Esophagus muscularis mucosa (tissue), 4 donors: ENCODE measurements at regions not wholly inside any gene's neighbourhood (a gene's known extent, or its start where the extent isn't known, plus 50 kb on each side); places are given as distances from the start of the nearest gene placed in this dataset.
"Not testable (repeated sequence)": the region's sequence is repeated elsewhere in the genome, so short reads cannot be mapped to it uniquely, and the experiment has no call there.

Experiments used
- DNase-seq: peaks from one replicate; pipeline ENCODE4 v3.0.0-alpha.2; 2017; ENCODE audit errors: extremely low spot score
- H3K27ac ChIP-seq, 4 donors: fragments of 200-600 bp; sonication (generic); replicated peaks in 1 of 4; 1 replicate in 3 of 4; 2 replicates in 1 of 4; pipeline ENCODE4 v1.5.1; 2016 to 2019; ENCODE audit warnings: mild to moderate bottlenecking in 1 of 4
- H3K27me3 ChIP-seq, 4 donors: fragments of 200-600 bp; sonication (generic); one replicate each; pipeline versions ENCODE4 v1.5.1 to v1.6.0; 2016 to 2019
- H3K36me3 ChIP-seq, 4 donors: fragments of 200-600 bp; sonication (generic); one replicate each; pipeline ENCODE4 v1.5.1; 2016 to 2019
- H3K4me1 ChIP-seq, 4 donors: fragments of 200-600 bp; sonication (generic); one replicate each; pipeline ENCODE4 v1.5.1; 2016 to 2019
- H3K4me3 ChIP-seq, 4 donors: fragments of 200-600 bp; sonication (generic); 1 replicate in 2 of 4; 2 replicates in 2 of 4; pipeline ENCODE4 v1.5.1; 2016 to 2019; ENCODE audit warnings: mild to moderate bottlenecking in 4 of 4, moderate library complexity in 1 of 4
- H3K9me3 ChIP-seq, 4 donors: fragments of 200-600 bp; sonication (generic); 1 replicate in 3 of 4; 2 replicates in 1 of 4; pipeline ENCODE4 v1.5.1; 2016 to 2019
- CTCF ChIP-seq, 3 experiments: fragments of 200-600 bp in 2 of 3; fragments of 450-650 bp in 1 of 3; sonication (generic) in 2 of 3; IDR thresholded peaks; one replicate each; pipeline ENCODE4 v1.5.1; 2017 to 2019; ENCODE audit warnings: antibody characterized with exemption in 3 of 3, mild to moderate bottlenecking in 2 of 3, moderate library complexity in 1 of 3
- EP300 ChIP-seq: sonication (generic); formaldehyde crosslinking; IDR thresholded peaks from one replicate; pipeline ENCODE4 v1.6.1; 2017; ENCODE audit warnings: antibody characterized with exemption
- POLR2A ChIP-seq: fragments of 450-650 bp; IDR thresholded peaks from one replicate; pipeline ENCODE4 v1.6.1; 2017; ENCODE audit warnings: antibody characterized with exemption, moderate library complexity, mild to moderate bottlenecking, low read depth
- POLR2AphosphoS5 ChIP-seq, 2 donors: sonication (generic); formaldehyde crosslinking; IDR thresholded peaks; one replicate each; pipeline ENCODE4 v1.6.1; 2017; ENCODE audit warnings: antibody characterized with exemption in 2 of 2
- WGBS: methylation state at CpG from one replicate; pipeline ENCODE4 v1.1.5; 2018; 5-methylcytosine and 5-hydroxymethylcytosine counted together
- intact Hi-C: fragments of 100-400 bp; cut with DNase I; formaldehyde crosslinking; loops from one replicate; pipeline ENCODE4 v1.15.1; 2023

GRCh38 chr6:141202626-141203025 is 930.1 kb upstream of the GJE1 start:
- H3K27me3 ChIP-seq: no peaks in the 10 kb centered on the region
- H3K9me3 ChIP-seq: no peaks in the 10 kb centered on the region
- no peak for DNase-seq
- intact Hi-C loops: no loop called here
- TF ChIP-seq CTCF (IDR thresholded peaks at IDR 0.05) (no peak), POLR2AphosphoS5 (IDR thresholded peaks at IDR 0.05) (no peak), EP300 (no peak), POLR2A (no peak)
- H3K4me1 ChIP-seq: peaks cover 0 to 9% (median 4%) of the 10 kb centered on the region in 4 donors
- H3K27ac ChIP-seq: no peak overlapping the region
- no peaks in the 10 kb centered on the region for H3K36me3 ChIP-seq
- H3K4me3 ChIP-seq: no peak overlapping the region
- 96% methylated on average over 4 of the region's 4 CpGs for WGBS

DNA sequence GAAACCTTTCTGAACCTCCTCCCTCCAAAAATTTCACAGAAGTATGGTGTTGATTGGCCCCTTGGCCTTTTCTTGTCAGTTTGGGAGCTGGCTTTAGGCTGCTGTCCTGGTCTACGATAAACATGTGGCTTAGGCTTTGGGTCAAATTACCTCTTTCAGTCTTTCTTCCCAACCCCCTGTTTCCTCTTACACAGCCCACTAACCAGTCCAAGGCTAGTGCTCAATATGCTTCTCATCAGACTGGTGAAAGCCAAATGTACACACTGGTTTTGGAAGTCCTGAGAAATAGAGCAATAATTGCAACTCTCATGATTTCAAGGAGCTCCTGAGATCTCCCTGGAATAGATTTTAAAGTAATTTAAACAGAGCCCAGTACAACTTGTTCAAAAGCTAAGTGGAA is 933.7 kb upstream of the GJE1 start:
- intact Hi-C loops: no loop called here
- no peak overlapping the region for H3K27ac ChIP-seq

DNA sequence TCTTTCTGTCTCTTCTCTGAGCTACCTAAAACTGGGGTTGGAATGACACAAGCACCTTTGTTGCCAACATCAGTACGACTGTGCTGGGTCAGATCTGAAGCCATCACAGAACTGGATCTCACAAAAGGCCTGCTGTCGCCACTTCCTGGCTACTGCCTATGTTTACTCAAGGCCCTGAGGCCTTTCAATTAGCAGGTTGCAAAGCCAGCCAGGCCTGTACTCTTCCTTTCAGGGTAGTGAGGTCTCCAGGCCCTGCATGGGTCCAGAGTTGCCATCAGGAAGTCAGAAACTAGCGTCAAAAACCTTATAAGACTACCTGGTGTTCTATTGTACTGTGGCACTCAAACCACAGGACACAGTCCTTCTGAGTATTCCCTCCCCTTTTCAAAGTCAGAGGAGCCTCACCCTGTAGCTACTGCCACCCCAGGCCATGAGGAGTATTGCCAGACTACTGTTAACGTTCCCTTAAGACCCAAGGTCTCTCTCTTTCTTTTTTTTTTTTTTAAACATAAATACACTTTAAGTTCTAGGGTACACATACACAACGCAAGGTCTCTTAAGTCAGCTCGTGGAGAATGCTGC is 937.4 kb upstream of the GJE1 start:
- 90% methylated on average over 6 of the region's 6 CpGs for WGBS
- Histone ChIP-seq H3K9me3 (peaks cover 0 to 20% (median 9%) of the 10 kb centered on the region in 4 donors), H3K36me3 (no peaks in the 10 kb centered on the region), H3K4me3 (no peak overlapping the region), H3K27ac (no peak overlapping the region), H3K4me1 (peaks cover 0 to 9% (median 4%) of the 10 kb centered on the region in 4 donors), H3K27me3 (no peaks in the 10 kb centered on the region)
- intact Hi-C loops: no loop called here
- no peak for TF ChIP-seq EP300
- no peak for TF ChIP-seq POLR2A
- no peak for DNase-seq

More for the DNA sequence above, 933.7 kb upstream of the GJE1 start:
- no peak overlapping the region for H3K4me3 ChIP-seq
- H3K9me3 ChIP-seq: peaks cover 0 to 7% (median 0%) of the 10 kb centered on the region in 4 donors
- H3K4me1 ChIP-seq: peaks cover 0 to 9% (median 4%) of the 10 kb centered on the region in 4 donors
- no peak for TF ChIP-seq POLR2AphosphoS5 (IDR thresholded peaks at IDR 0.05)
- no peak for TF ChIP-seq POLR2A
- TF ChIP-seq CTCF (IDR thresholded peaks at IDR 0.05): no peak
- no peak for TF ChIP-seq EP300
- WGBS: 50% methylated on average over 1 of the region's 1 CpG
- no peaks in the 10 kb centered on the region for H3K36me3 ChIP-seq
- no peak for DNase-seq
- no peaks in the 10 kb centered on the region for H3K27me3 ChIP-seq

GRCh38 chr6:141183368-141183767 is 949.4 kb upstream of the GJE1 start:
- no peak overlapping the region for H3K27ac ChIP-seq
- H3K36me3 ChIP-seq: no peaks in the 10 kb centered on the region
- no peaks in the 10 kb centered on the region for H3K4me1 ChIP-seq
- no peak for DNase-seq
- intact Hi-C loops: no loop called here
- H3K4me3 ChIP-seq: no peak overlapping the region
- TF ChIP-seq POLR2AphosphoS5 (IDR thresholded peaks at IDR 0.05): no peak
- no peak for TF ChIP-seq CTCF (IDR thresholded peaks at IDR 0.05)
- no peak for TF ChIP-seq EP300
- no peak for TF ChIP-seq POLR2A
- WGBS: 87% methylated on average over 3 of the region's 9 CpGs
- no peaks in the 10 kb centered on the region for H3K27me3 ChIP-seq
- H3K9me3 ChIP-seq: peaks cover 0 to 15% (median 5%) of the 10 kb centered on the region in 4 donors

DNA sequence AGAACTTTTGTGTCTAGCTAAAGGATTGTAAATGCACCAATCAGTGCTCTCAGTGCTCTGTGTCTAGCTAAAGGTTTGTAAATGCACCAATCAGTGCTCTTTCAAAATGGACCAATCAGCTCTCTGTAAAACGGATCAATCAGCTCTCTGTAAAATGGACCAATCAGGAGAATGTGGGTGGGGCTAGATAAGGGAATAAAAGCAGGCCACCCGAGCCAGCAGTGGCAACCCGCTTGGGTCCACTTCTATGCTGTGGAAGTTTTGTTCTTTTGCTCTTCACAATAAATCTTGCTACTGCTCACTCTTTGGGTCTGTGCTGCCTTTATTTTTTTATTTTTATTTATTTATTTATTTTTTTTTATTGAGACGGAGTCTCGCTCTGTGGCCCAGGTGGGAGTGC is 957.3 kb upstream of the GJE1 start:
- H3K4me1 ChIP-seq, DNase-seq, H3K36me3 ChIP-seq, H3K4me3 ChIP-seq, H3K27ac ChIP-seq, H3K27me3 ChIP-seq, intact Hi-C loops: not testable (repeated sequence)
- 92% methylated on average over 5 of the region's 5 CpGs for WGBS
- peaks cover 0 to 15% (median 4%) of the 10 kb centered on the region in 4 donors for H3K9me3 ChIP-seq

DNA sequence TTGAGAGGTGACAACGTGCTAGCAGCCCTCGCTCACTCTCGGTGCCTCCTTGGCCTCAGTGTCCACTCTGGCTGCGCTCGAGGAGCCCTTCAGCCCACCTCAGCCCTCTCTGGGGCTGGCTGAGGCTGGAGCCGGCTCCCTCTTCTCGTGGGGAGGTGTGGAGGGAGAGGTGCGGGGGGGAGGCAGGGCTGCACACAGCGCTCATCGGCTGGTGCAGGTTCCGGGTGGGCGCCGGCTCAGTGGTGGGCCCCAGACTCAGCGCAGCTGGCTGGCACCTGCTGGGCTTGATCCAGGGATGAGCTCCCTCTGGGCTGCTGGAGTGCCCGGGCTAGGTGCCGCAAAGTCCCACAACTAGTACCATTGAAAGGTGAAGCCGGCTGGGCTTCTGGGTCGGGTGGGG is 957.8 kb upstream of the GJE1 start:
- peaks cover 0 to 15% (median 4%) of the 10 kb centered on the region in 4 donors for H3K9me3 ChIP-seq
- no peaks in the 10 kb centered on the region for H3K36me3 ChIP-seq
- intact Hi-C loops: no loop called here
- no peaks in the 10 kb centered on the region for H3K4me1 ChIP-seq
- no peaks in the 10 kb centered on the region for H3K27me3 ChIP-seq
- no peak for DNase-seq
- TF ChIP-seq CTCF (IDR thresholded peaks at IDR 0.05) (no peak), POLR2A (no peak), EP300 (no peak), POLR2AphosphoS5 (IDR thresholded peaks at IDR 0.05) (no peak)
- WGBS: 91% methylated on average over 12 of the region's 18 CpGs
- H3K27ac ChIP-seq: no peak overlapping the region
- H3K4me3 ChIP-seq: no peak overlapping the region
